GM12892 (cell line): ENCODE measurements at regions not wholly inside any gene's neighbourhood (a gene's known extent, or its start where the extent isn't known, plus 50 kb on each side); places are given as distances from the start of the nearest gene placed in this dataset.

ENCODE experiments used
- DNase-seq: peaks from one replicate; pipeline ENCODE4 v3.0.0; 2011; ENCODE audit not compliant: insufficient read length
- FAIRE-seq: peaks from 2 replicates; lab custom pipeline; 2011; peaks lifted over from hg19 to GRCh38; lab: Jason Lieb, UNC
- POLR2A ChIP-seq: IDR thresholded peaks from 2 replicates; pipeline ENCODE4 v1.6.1; 2011; ENCODE audit warnings: low read depth, low read length, control low read depth
- POLR2AphosphoS5 ChIP-seq: IDR thresholded peaks from 2 replicates; pipeline ENCODE4 v1.6.1; 2011; ENCODE audit warnings: low read depth, low read length, control low read depth
- TAF1 ChIP-seq: IDR thresholded peaks from 2 replicates; pipeline ENCODE4 v1.6.1; 2011; ENCODE audit warnings: low read depth, mild to moderate bottlenecking, control low read depth, low read length, borderline replicate concordance

DNA sequence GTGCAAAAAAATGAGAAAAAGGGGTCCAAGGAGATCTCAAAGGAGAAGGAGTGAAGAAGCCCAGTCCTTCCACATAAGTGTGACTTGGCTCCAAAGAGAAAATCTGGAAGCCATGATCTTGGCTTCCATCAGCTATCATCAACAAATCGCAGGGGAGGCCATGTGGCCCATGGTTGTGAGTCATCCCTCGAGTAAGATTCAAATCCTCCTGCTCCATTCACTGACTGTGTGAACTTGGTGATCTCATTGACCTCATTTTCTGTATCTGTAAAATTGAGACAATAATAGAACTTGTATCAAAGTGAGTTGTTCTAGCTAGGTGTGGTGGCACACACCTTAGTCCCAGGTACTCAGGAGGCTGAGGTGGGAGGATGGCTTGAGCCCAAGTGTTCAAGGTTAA lies 79.1 kb upstream of the OLIG2 start:
- FAIRE-seq (no peak), DNase-seq (no peak)
- no peak for TF ChIP-seq POLR2AphosphoS5
- no peak for TF ChIP-seq POLR2A
- TF ChIP-seq TAF1: no peak

GRCh38 chr21:32947736-32948135 lies 78.0 kb upstream of the OLIG2 start:
- TF ChIP-seq POLR2AphosphoS5 (no peak), TAF1 (no peak), POLR2A (no peak)
- no peak for DNase-seq
- FAIRE-seq: no peak

GRCh38 chr21:32949701-32950100 lies 76.0 kb upstream of the OLIG2 start:
- TF ChIP-seq POLR2AphosphoS5: no peak
- no peak for TF ChIP-seq TAF1
- no peak for TF ChIP-seq POLR2A
- DNase-seq (no peak), FAIRE-seq (no peak)

DNA sequence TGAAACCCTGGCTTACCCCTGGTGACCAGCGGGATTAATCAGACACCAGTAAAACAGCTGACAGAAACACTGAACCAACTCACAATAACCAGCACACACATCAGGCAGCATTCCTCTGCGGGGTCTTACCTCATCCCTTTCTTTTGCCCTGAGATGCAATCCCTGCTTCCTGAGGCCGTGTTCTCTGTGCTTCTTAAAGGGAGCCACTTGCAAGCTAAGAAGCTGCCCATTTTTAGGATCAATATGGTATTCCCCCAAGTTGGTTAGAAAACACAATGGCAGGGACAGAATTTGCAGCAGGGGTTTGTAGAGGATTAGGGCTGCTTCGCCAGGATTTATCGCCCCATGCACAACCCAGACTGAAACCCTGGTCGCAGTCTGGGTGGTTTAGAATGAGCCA lies 74.7 kb upstream of the OLIG2 start:
- DNase-seq: no peak
- no peak for FAIRE-seq
- no peak for TF ChIP-seq POLR2A
- TF ChIP-seq TAF1: no peak
- no peak for TF ChIP-seq POLR2AphosphoS5

- FAIRE-seq: no peak
- DNase-seq: no peak
- TF ChIP-seq TAF1 (no peak), POLR2A (no peak), POLR2AphosphoS5 (no peak)
Measured at GRCh38 chr21:32954353-32954752, 71.4 kb upstream of the OLIG2 start.

DNA sequence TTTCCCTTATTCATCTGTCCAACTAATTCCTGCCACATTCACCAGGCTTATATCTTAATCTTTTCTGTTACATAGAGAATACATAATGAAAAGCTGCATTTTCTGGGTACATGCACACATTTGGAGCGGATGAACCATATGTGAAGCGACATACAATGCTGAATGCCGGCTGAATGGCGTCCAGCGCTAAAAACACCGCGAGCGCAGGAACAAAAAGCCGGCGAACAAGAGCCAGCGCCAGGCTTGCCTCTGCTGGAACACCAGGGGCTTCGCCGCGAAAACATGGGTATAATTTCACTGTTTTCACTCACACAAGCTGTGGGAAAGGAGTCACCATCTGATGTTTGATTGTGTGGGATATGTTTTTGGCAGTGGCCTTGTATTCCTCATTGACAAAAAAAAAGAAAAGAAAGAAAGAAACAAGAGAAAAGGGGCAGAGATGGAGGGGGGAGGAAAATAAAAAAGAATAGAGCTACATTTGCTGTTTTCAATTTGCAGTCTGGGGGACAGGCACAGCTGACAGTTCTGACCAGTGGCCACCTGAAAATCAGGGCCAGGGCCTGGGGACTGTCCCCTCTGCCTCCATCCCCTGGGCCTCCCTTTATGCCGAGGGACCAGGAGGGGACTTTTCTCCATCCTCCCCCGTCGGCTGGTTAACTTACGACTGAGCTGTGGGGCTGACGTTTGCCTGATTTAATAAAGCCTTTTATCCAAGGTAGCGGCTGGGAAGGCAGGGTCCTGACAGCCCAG lies 70.2 kb upstream of the OLIG2 start:
- no peak for TF ChIP-seq POLR2AphosphoS5
- no peak for TF ChIP-seq POLR2A
- TF ChIP-seq TAF1: no peak
- no peak for DNase-seq
- no peak for FAIRE-seq

GRCh38 chr21:32956061-32956656 lies 69.6 kb upstream of the OLIG2 start:
- no peak for TF ChIP-seq TAF1
- TF ChIP-seq POLR2A: no peak
- no peak for TF ChIP-seq POLR2AphosphoS5
- no peak for FAIRE-seq
- DNase-seq: no peak

- no peak for FAIRE-seq
- no peak for TF ChIP-seq TAF1
- TF ChIP-seq POLR2A: no peak
- no peak for TF ChIP-seq POLR2AphosphoS5
Measured at GRCh38 chr21:32957545-32957944, 68.2 kb upstream of the OLIG2 start.

DNA sequence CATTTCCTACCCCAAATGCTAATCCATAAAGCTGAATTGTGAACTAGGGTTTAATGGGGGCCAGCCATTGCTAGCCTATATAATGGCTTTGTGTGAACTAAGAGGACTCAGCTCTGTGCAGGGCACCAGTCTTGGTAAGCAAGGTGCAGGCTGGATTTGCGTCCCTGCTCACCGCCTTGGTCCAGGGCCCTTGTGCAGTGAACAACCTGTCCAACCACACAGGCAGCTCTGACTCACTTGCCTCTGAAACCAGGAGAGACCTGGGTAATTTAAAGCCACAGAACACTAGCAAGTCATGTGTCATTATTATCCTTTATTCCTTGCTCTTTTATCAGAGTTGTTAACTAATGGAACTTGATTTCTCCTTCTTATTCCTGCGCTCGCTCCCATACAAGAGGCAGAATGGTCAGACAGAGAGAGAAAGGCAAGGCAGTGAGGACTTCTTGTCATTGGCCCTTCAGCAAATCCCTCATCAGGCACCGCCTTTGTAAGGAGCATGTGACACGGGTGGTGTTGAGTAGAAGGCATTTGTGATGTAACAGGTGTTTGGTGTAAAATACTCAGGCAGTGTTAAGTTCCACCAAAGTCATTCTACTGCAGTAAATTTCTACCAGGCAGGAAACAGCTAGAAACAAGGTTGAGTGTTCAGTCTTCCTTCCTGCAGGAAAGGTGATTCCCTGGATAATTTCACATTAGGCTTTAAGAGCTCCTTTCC lies 67.3 kb upstream of the OLIG2 start:
- DNase-seq (no peak), FAIRE-seq (no peak)
- TF ChIP-seq POLR2AphosphoS5 (no peak), TAF1 (no peak), POLR2A (no peak)

More at GRCh38 chr21:32957545-32957944, 68.2 kb upstream of the OLIG2 start:
- no peak for DNase-seq

DNA sequence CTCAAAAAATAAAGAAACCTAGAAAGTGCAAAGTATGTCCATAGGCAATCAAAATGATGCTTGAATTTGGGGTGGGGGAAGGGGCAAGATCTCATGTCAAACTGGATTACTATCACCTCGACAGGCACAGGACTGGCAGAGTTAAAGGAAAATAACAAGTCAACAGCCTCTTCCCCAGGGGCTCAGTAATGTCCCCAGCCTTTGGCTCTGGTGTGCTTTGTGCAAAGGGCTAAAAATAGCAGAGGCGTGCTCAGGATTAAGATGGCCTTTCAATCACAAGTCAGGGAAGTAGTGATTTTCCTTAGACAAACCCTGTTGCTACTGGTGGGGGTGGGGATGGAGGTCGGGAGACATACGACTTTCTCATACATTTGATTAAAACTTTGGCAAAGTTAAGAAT lies 63.5 kb upstream of the OLIG2 start:
- no peak for TF ChIP-seq POLR2A
- TF ChIP-seq TAF1: no peak
- TF ChIP-seq POLR2AphosphoS5: no peak
- FAIRE-seq (no peak), DNase-seq (no peak)

DNA sequence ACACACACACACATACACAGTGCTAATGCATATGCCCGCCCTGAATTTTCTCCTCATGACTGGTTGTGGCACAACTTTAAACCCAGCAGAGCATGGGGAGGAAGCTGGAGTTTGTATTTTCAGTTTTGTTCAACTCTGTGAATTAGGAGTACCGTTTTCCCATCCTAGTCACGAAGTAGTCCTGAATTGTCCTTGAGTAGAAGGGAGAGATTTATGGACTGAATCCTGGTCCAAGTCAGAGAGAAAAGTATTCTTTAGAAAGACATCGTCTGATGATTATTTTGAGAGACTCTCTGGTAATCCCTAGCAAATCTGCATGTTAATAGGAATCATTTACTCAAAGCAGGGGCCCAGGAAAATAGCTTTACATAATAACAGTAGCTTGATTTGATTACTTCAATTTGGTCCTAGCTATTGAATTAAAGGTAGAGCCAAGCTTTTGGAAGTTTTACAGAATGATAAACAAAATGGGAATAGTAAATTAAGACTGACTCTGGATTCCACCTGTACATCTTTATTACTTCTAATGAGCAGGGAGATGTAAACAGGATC lies 60.5 kb upstream of the OLIG2 start:
- DNase-seq (no peak), FAIRE-seq (no peak)
- TF ChIP-seq POLR2AphosphoS5 (no peak), TAF1 (no peak), POLR2A (no peak)
